Astrocyte of the cerebellum (primary cell): ENCODE measurements at regions not wholly inside any gene's neighbourhood (a gene's known extent, or its start where the extent isn't known, plus 50 kb on each side); places are given as distances from the start of the nearest gene placed in this dataset.

Experiments
- DNase-seq: peaks from one replicate; pipeline ENCODE4 v3.0.0-alpha.2; 2011; ENCODE audit warnings: low read depth
- H3K4me3 ChIP-seq: 2 replicates; pipeline ENCODE4 v1.5.1; 2011; ENCODE audit warnings: mild to moderate bottlenecking, low read depth, low read length, moderate library complexity
- in situ Hi-C: cut with HindIII; loops from 2 replicates; pipeline ENCODE4 v1.10.0; 2017; ENCODE audit warnings: low sequenced_read_pairs
- TF ChIP-seq, protein P1 (sequence below): IDR thresholded peaks from 2 replicates; pipeline ENCODE4 v1.5.1; 2012; ENCODE audit warnings: low read length, low read depth, moderate library complexity, mild to moderate bottlenecking; ENCODE audit errors: missing control alignments

DNA sequence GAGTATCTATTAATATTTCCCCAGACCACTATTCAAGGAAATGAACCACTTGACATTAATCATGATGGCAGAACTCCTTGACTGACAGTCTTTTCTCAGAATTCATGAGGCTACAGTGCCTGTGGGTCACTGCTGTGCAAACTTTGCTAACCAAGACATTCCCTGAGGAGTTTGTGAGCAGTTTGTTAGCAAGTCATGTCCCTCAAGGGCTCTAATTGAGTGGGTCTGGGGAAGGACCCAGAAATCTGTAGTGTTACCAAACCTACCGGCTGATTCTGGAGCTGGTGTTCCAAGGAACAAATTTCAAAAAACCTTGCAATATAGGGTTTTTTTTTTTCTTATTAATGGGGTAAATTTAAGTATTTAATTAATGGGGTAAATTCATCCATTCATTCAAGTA, 103.2 kb upstream of the VANGL1 start:
- in situ Hi-C loops = no loop called here
- H3K4me3 ChIP-seq = no peak overlapping the region
- TF ChIP-seq, protein P1, sequence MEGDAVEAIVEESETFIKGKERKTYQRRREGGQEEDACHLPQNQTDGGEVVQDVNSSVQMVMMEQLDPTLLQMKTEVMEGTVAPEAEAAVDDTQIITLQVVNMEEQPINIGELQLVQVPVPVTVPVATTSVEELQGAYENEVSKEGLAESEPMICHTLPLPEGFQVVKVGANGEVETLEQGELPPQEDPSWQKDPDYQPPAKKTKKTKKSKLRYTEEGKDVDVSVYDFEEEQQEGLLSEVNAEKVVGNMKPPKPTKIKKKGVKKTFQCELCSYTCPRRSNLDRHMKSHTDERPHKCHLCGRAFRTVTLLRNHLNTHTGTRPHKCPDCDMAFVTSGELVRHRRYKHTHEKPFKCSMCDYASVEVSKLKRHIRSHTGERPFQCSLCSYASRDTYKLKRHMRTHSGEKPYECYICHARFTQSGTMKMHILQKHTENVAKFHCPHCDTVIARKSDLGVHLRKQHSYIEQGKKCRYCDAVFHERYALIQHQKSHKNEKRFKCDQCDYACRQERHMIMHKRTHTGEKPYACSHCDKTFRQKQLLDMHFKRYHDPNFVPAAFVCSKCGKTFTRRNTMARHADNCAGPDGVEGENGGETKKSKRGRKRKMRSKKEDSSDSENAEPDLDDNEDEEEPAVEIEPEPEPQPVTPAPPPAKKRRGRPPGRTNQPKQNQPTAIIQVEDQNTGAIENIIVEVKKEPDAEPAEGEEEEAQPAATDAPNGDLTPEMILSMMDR = no peak

DNA sequence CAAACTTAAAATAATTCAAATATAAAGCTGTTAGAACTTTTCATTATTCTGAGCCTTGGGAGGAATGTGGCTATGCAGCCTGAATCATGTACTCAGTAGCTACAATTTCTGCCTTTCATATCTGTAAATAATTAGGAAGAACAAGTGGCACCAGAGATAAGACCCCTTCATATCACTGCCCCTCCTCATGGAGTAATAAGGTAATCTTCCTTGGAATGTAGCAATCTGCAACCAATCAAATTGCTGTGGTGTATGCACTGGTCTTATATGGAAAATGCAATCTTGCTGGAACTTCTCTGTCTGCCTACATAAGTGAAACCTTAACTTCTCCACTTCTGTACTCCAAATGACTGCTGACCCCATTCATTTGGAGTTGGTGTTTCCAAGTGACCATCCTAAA, 104.4 kb upstream of the VANGL1 start:
- DNase-seq = no peak
- no peak overlapping the region for H3K4me3 ChIP-seq
- in situ Hi-C loops = no loop called here
- TF ChIP-seq, protein P1 = no peak

More for the DNA sequence above, 103.2 kb upstream of the VANGL1 start:
- DNase-seq = no peak

GRCh38 chr1:115536279-115536816, 105.4 kb upstream of the VANGL1 start:
- in situ Hi-C loops = no loop called here
- TF ChIP-seq, protein P1 = no peak
- DNase-seq = no peak
- H3K4me3 ChIP-seq = no peak overlapping the region

DNA sequence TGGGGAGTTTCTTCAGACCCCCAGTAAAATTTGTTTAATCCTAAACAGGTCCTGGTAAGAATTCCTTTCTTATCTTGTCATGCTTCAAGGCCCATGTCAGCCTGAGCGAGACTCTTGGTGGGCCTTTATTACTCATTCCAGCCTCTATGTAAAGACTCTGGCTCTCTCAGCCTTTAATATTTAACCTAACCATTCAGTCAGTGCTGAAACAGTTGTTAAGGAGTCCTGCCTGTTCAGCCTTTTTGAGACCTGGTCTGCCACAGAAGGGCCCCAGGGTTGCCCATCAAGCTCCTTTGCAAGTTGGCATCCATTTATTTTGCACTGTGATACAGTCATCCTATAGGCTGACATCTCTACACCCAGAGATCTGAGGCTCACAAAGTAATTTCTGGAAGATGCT, 107.7 kb upstream of the VANGL1 start:
- in situ Hi-C loops = no loop called here
- H3K4me3 ChIP-seq = no peak overlapping the region
- no peak for DNase-seq
- TF ChIP-seq, protein P1 = no peak

- in situ Hi-C loops = no loop called here
- TF ChIP-seq, protein P1 = no peak
- no peak overlapping the region for H3K4me3 ChIP-seq
- peak; percentile 23 for DNase-seq
Observed at GRCh38 chr1:115531631-115532264, 110.0 kb upstream of the VANGL1 start.

DNA sequence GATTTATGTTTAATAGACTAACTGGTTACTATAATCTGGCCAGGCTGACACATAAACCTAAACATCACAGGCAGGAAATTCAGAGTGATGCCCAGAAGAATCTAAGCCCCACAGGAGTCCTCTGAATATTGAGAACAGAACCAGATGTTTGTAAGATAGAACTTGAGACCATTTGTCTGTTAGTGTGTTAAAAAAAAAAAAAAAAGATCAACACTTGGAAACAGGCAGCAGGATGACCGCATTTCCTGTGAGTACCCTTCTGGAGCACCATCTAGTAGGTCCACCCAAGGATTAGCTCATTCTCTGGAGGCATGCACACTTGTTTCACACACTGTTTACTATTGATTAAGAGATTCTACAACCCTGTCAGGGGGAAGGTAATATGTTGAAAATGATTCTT, 111.4 kb upstream of the VANGL1 start:
- DNase-seq = no peak
- H3K4me3 ChIP-seq = no peak overlapping the region
- TF ChIP-seq, protein P1 = no peak
- in situ Hi-C loops = no loop called here
